Liver (tissue), 8 donors: ENCODE measurements at regions not wholly inside any gene's neighbourhood (a gene's known extent, or its start where the extent isn't known, plus 50 kb on each side); places are given as distances from the start of the nearest gene placed in this dataset.

Experiments
- DNase-seq: peaks from one replicate; pipeline ENCODE4 v3.0.0-alpha.2; 2017; ENCODE audit warnings: low spot score
- H3K27ac ChIP-seq, 2 donors: one replicate each; pipeline ENCODE4 v1.7.0; 2013; ENCODE audit warnings: inconsistent platforms in 2 of 2, low read length in 2 of 2, control low read depth in 1 of 2, low read depth in 1 of 2, mild to moderate bottlenecking in 1 of 2
- H3K27me3 ChIP-seq, 4 donors: one replicate each; pipeline versions ENCODE4 v1.6.1 to v1.7.0; 2013; ENCODE audit warnings: low read length in 3 of 4, inconsistent platforms in 1 of 4, mild to moderate bottlenecking in 1 of 4, moderate library complexity in 1 of 4; ENCODE audit not compliant: control insufficient read depth in 4 of 4, insufficient read depth in 4 of 4
- H3K36me3 ChIP-seq, 4 donors: one replicate each; pipeline versions ENCODE4 v1.6.1 to v1.7.0; 2013; ENCODE audit warnings: low read length in 3 of 4, mild to moderate bottlenecking in 3 of 4, low read depth in 1 of 4, moderate library complexity in 1 of 4; ENCODE audit not compliant: control insufficient read depth in 4 of 4, insufficient read depth in 3 of 4
- H3K4me1 ChIP-seq, 4 donors: one replicate each; pipeline versions ENCODE4 v1.6.1 to v1.7.0; 2013; ENCODE audit warnings: low read length in 3 of 4, mild to moderate bottlenecking in 3 of 4, moderate library complexity in 1 of 4; ENCODE audit not compliant: control insufficient read depth in 4 of 4, insufficient read depth in 4 of 4
- H3K4me3 ChIP-seq, 3 donors: one replicate each; pipeline versions ENCODE4 v1.6.1 to v1.7.0; 2013; ENCODE audit warnings: low read length in 3 of 3, control low read depth in 1 of 3, low read depth in 1 of 3, mild to moderate bottlenecking in 1 of 3
- H3K9ac ChIP-seq, 2 donors: one replicate each; pipeline ENCODE4 v1.7.0; 2013; ENCODE audit warnings: low read length in 2 of 2, mild to moderate bottlenecking in 2 of 2, moderate library complexity in 2 of 2, control low read depth in 1 of 2, low read depth in 1 of 2
- H3K9me3 ChIP-seq, 4 donors: one replicate each; pipeline versions ENCODE4 v1.6.1 to v1.7.0; 2013; ENCODE audit warnings: low read length in 3 of 4; ENCODE audit not compliant: control insufficient read depth in 4 of 4
- ATF3 ChIP-seq: IDR thresholded peaks from 2 replicates; pipeline ENCODE4 v1.6.1; 2016; ENCODE audit warnings: antibody characterized with exemption
- EGR1 ChIP-seq, 2 donors: IDR thresholded peaks; 2 replicates each; pipeline ENCODE4 v1.6.1; 2016 to 2018; ENCODE audit warnings: antibody characterized with exemption in 2 of 2, low read depth in 2 of 2
- FOXA2 ChIP-seq: IDR thresholded peaks from 2 replicates; pipeline ENCODE4 v1.6.1; 2016; ENCODE audit warnings: antibody characterized with exemption
- HNF4A ChIP-seq, 2 donors: conservative IDR thresholded peaks; 2 replicates each; pipeline ENCODE4 v1.6.1; 2016; ENCODE audit warnings: antibody characterized with exemption in 2 of 2, mild to moderate bottlenecking in 2 of 2
- HNF4G ChIP-seq: IDR thresholded peaks from 2 replicates; pipeline ENCODE4 v1.6.1; 2016; ENCODE audit warnings: antibody characterized with exemption
- JUND ChIP-seq, 2 donors: IDR thresholded peaks; 2 replicates each; pipeline ENCODE4 v1.6.1; 2016; ENCODE audit warnings: antibody characterized with exemption in 2 of 2
- NR2F2 ChIP-seq: IDR thresholded peaks from 2 replicates; pipeline ENCODE4 v1.6.1; 2016; ENCODE audit warnings: antibody characterized with exemption
- RAD21 ChIP-seq, 2 donors: IDR thresholded peaks; 2 replicates each; pipeline ENCODE4 v1.6.1; 2016; ENCODE audit warnings: antibody characterized with exemption in 2 of 2, mild to moderate bottlenecking in 2 of 2
- REST ChIP-seq: IDR thresholded peaks from 2 replicates; pipeline ENCODE4 v1.6.1; 2016; ENCODE audit warnings: antibody characterized with exemption, mild to moderate bottlenecking
- RXRA ChIP-seq, 2 donors: IDR thresholded peaks; 2 replicates each; pipeline ENCODE4 v1.6.1; 2017 to 2018; ENCODE audit warnings: antibody characterized with exemption in 2 of 2, mild to moderate bottlenecking in 1 of 2
- SP1 ChIP-seq: IDR thresholded peaks from 2 replicates; pipeline ENCODE4 v1.6.1; 2018; ENCODE audit warnings: antibody characterized with exemption, mild to moderate bottlenecking
- TAF1 ChIP-seq: conservative IDR thresholded peaks from 2 replicates; pipeline ENCODE4 v1.6.1; 2016; ENCODE audit warnings: antibody characterized with exemption, mild to moderate bottlenecking
- YY1 ChIP-seq: IDR thresholded peaks from 2 replicates; pipeline ENCODE4 v1.6.1; 2016; ENCODE audit warnings: antibody characterized with exemption, mild to moderate bottlenecking
- ZBTB33 ChIP-seq: IDR thresholded peaks from 2 replicates; pipeline ENCODE4 v1.6.1; 2016; ENCODE audit warnings: antibody characterized with exemption
- WGBS: extraction: QIAGEN DNeasy Blood & Tissue Kit; methylation state at CpG from one replicate; pipeline ENCODE4 v1.1.7; 2013; 5-methylcytosine and 5-hydroxymethylcytosine counted together
- TF ChIP-seq, protein P1 (sequence below): fragments of 150-350 bp; IDR thresholded peaks from 2 replicates; pipeline ENCODE4 v1.5.1; 2017; ENCODE audit warnings: improper control_type of control experiment, low read depth, low read length; ENCODE audit not compliant: missing input control
- donor health status: healthy.
- donor health status: healthy.
- donor health status: healthy.
- donor health status: healthy.
- donor health status: healthy.

- Histone ChIP-seq H3K27ac (no peak overlapping the region), H3K4me1 (no peaks in the 10 kb centered on the region), H3K36me3 (no peaks in the 10 kb centered on the region), H3K9ac (no peak overlapping the region), H3K27me3 (no peaks in the 10 kb centered on the region), H3K4me3 (no peak overlapping the region), H3K9me3 (no peaks in the 10 kb centered on the region)
- no peak for DNase-seq
- TF ChIP-seq RAD21 (IDR thresholded peaks at IDR 0.05) = no peak
- TF ChIP-seq RXRA (IDR thresholded peaks at IDR 0.05) = no peak
- TF ChIP-seq, protein P1, sequence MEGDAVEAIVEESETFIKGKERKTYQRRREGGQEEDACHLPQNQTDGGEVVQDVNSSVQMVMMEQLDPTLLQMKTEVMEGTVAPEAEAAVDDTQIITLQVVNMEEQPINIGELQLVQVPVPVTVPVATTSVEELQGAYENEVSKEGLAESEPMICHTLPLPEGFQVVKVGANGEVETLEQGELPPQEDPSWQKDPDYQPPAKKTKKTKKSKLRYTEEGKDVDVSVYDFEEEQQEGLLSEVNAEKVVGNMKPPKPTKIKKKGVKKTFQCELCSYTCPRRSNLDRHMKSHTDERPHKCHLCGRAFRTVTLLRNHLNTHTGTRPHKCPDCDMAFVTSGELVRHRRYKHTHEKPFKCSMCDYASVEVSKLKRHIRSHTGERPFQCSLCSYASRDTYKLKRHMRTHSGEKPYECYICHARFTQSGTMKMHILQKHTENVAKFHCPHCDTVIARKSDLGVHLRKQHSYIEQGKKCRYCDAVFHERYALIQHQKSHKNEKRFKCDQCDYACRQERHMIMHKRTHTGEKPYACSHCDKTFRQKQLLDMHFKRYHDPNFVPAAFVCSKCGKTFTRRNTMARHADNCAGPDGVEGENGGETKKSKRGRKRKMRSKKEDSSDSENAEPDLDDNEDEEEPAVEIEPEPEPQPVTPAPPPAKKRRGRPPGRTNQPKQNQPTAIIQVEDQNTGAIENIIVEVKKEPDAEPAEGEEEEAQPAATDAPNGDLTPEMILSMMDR = no peak
- TF ChIP-seq ATF3 = no peak
- TF ChIP-seq TAF1 = no peak
- TF ChIP-seq NR2F2 = no peak
- no peak for TF ChIP-seq REST
- no peak for TF ChIP-seq SP1
- no peak for TF ChIP-seq HNF4G
- TF ChIP-seq JUND (IDR thresholded peaks at IDR 0.05) = no peak
- no peak for TF ChIP-seq HNF4A (conservative IDR thresholded peaks at IDR 0.05)
- TF ChIP-seq EGR1 (IDR thresholded peaks at IDR 0.05; ENCODE audit: low read depth in 2 of 2) = no peak
- WGBS = 93% methylated on average over 5 of the region's 5 CpGs
Observed at GRCh38 chr1:71232786-71233185, 152.0 kb upstream of the ZRANB2 start.

- H3K4me3 ChIP-seq = no peak overlapping the region
- H3K9me3 ChIP-seq = no peaks in the 10 kb centered on the region
- H3K27ac ChIP-seq = no peak overlapping the region
- H3K9ac ChIP-seq = no peak overlapping the region
- TF ChIP-seq RXRA (IDR thresholded peaks at IDR 0.05) (no peak), YY1 (no peak), HNF4A (conservative IDR thresholded peaks at IDR 0.05) (no peak), EGR1 (IDR thresholded peaks at IDR 0.05; ENCODE audit: low read depth in 2 of 2) (no peak), SP1 (no peak)
- WGBS = 80% methylated on average over 12 of the region's 12 CpGs
- no peaks in the 10 kb centered on the region for H3K27me3 ChIP-seq
- H3K4me1 ChIP-seq = no peaks in the 10 kb centered on the region
- no peaks in the 10 kb centered on the region for H3K36me3 ChIP-seq
- no peak for DNase-seq
Observed at GRCh38 chr1:71232166-71232763, 151.4 kb upstream of the ZRANB2 start.

DNA sequence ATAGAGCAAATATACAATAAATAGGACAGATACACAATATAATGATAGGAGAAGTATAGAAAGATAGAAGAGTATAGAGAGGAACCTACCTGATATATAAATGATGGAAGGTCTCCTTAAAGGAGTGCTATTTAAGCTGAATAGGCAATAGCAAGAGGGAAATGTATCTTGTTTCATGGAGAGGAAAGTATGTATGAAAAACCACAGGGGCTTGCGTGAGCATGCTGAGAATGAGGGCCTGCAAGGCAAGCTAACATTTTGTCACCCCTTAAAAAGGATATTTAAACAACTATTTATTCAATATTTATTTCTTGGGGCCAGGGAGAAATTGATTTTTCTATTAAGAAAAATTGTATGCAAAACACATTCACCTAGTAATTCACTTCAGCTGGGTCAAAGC, 150.9 kb upstream of the ZRANB2 start:
- no peaks in the 10 kb centered on the region for H3K4me1 ChIP-seq
- no peak overlapping the region for H3K27ac ChIP-seq
- H3K9ac ChIP-seq = no peak overlapping the region
- no peak for DNase-seq
- WGBS = 96% methylated on average over 1 of the region's 1 CpG
- H3K36me3 ChIP-seq = no peaks in the 10 kb centered on the region
- no peaks in the 10 kb centered on the region for H3K27me3 ChIP-seq
- no peak overlapping the region for H3K4me3 ChIP-seq
- no peaks in the 10 kb centered on the region for H3K9me3 ChIP-seq
- TF ChIP-seq RAD21 (IDR thresholded peaks at IDR 0.05) (no peak), ATF3 (no peak), REST (no peak), HNF4A (conservative IDR thresholded peaks at IDR 0.05) (no peak), TAF1 (no peak), RXRA (IDR thresholded peaks at IDR 0.05) (no peak), NR2F2 (no peak), JUND (IDR thresholded peaks at IDR 0.05) (no peak), ZBTB33 (no peak), SP1 (no peak), FOXA2 (no peak)
